T47D (cell line): ENCODE measurements at regions not wholly inside any gene's neighbourhood (a gene's known extent, or its start where the extent isn't known, plus 50 kb on each side); places are given as distances from the start of the nearest gene placed in this dataset.

Experiments used
- DNase-seq, 2 experiments: peaks; one replicate each; pipeline versions ENCODE4 v3.0.0 to v3.0.0-alpha.2; 2011 to 2012; ENCODE audit warnings: low read depth in 1 of 2, low spot score in 1 of 2
- JUND ChIP-seq: IDR thresholded peaks from 2 replicates; pipeline ENCODE4 v1.6.1; 2012; ENCODE audit warnings: low read depth
- in situ Hi-C: cut with HindIII; loops from 2 replicates; pipeline ENCODE4 v1.10.0; 2016; ENCODE audit warnings: low sequenced_read_pairs, low pct_unique_long_range_greater_than_20kb

DNA sequence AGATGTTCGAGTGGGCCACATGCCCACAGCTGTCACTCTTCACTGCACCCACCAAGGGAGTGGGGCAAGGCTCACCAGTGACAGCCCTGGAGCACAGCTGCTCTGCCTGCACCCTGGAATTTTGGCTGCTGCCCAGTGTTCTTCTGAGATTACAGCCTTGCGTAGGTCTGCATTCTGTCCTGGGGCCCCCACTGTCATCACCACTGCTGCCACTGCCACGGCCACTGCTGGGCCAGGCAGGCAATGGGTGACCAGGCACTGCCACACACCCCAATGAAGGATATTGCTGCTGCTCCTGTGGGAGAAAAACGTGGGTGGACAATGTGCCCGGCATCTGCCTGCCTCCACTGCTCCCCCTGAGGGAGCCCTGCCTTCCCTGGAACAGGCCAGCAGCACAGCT lies 1717.0 kb downstream of the TP53TG3F start:
- in situ Hi-C loops, result no loop called here
- no peak for TF ChIP-seq JUND
- DNase-seq, result no peak

DNA sequence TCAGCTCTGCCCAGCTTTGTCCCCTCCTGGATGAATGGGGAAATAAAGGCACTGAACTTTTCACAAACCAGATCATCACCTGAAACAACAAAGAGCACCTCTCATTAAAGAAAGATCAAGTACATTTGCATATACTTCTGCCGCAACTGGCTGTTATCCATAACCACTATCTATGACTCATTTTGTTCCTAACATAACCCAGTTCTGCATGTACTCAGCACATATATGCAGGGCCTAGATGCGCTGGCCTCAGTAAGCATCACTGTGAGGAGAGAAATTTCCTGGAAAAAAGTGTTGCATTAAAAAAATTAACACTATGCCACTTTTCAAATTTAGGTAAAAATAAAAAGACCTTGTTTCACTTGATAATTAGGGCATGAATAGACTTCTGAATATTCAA lies 1718.4 kb downstream of the TP53TG3F start:
- in situ Hi-C loops, result no loop called here
- TF ChIP-seq JUND, result no peak

DNA sequence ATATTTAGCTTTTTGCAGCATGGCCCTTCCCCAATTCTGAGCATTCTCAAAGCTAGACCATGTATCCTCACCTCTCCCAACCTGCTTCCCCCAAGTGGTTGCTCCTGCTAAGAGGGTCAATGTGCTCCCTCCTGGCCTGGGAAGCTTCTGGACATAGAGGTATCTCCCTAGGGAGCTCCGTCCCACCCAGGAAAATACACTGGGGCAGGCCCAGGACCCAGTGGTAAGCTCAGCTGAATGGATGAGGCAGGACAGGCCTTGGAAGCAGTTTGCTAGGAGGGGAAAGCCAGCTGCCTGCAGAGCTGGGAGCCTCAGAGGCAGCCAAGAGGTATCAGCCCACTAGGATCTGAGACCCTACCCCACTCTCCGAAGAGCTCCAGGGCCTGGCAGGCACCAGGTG lies 1721.6 kb downstream of the TP53TG3F start:
- no peak for TF ChIP-seq JUND
- no peak for DNase-seq
- in situ Hi-C loops, result no loop called here

More for the DNA sequence above, 1718.4 kb downstream of the TP53TG3F start:
- no peak for DNase-seq

DNA sequence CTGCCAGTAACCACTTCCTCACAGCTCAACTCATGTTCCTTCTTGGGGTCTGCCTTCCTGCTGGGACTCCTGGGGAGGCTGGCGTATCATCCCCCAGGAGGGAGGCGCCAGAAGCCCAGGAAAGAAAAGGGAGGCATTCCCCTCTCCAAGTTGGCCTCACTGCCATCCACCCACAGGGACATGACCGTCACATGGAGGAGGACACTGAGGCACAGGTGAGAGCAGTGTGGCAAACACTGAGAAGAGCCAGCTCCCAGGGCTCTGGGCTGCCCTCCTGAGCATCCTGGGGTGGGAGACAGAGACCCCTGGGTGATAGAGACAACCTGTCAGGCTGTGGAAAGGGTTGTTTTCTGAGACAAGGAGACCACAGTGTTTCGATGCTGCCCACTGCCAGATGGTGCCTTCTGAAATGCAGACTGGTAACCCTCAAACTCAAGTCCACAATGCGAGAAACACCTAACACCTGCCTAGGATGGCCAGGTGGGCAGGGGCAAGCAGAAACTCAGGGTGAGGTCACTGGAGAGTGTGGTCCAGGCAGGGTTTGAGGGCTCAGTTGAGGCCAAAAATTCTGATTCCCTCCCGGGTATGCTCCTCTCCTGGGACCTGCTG lies 1722.1 kb downstream of the TP53TG3F start:
- no peak for TF ChIP-seq JUND
- in situ Hi-C loops, result no loop called here
- DNase-seq, result no peak

GRCh38 chr16:35182043-35182677 lies 1722.7 kb downstream of the TP53TG3F start:
- no peak for TF ChIP-seq JUND
- in situ Hi-C loops, result no loop called here
- no peak for DNase-seq

- in situ Hi-C loops, result no loop called here
Measured at GRCh38 chr16:35182943-35183550, 1723.6 kb downstream of the TP53TG3F start.

DNA sequence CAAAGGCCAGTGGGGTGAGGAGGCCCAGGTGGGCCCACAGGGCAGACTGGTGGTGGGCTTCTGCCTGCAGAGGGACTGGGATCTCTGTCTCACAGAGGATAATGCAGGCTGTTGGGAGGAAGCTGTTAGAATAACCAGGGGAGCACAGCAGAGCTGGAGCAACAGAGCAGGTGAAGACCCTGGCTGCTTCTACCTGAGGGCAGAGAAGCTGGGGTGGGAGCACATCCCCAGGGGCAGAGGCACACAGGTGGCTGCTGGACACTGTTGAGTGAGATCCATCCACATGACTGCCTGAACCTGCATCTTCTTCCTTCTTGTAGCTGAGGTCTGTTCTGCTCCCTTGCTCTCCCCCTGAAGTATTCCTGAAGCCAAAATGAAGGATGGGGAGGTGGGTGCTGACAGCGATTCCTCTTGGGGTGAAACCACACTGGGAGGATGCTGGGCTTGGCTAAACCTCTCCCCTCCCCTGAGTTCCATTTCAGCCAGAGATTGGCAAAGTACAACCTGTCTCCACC lies 1725.0 kb downstream of the TP53TG3F start:
- in situ Hi-C loops, result no loop called here
- TF ChIP-seq JUND, result no peak
- no peak for DNase-seq

More at GRCh38 chr16:35182943-35183550, 1723.6 kb downstream of the TP53TG3F start:
- TF ChIP-seq JUND, result no peak
- DNase-seq, result no peak

DNA sequence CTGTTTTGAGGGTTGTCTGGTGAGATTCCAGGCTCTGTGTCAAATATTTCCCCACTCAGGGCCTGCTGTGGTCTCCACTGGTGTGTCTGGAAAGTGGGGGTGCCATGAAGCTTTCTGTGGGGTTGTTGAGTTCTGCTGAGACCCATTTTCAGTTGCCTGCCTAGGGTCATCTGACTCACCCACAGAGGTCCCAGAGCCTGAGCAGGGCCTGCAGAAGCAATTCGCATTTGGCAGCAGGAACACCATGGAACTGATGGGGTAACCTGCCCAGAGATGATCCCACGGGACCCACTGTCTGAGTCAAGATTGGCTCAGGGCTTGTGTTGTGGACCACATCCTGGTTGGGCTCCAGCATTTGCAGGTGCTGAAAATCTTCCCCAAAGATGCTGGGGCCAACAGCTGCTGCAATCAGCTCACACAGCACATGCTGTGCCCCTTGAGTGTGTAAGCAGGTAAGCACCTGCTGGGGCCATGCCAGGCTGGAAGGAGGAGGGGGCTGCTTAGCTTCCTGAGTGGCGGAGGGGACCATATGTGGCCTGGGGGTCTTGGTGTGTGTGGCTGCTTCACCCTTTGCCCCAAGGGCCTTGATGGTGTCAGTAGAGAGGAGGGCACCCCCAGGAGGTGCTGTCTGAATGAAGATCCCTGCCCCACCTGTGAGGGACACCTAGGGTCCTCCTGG lies 1726.1 kb downstream of the TP53TG3F start:
- no peak for DNase-seq
- no peak for TF ChIP-seq JUND
- in situ Hi-C loops, result no loop called here

GRCh38 chr16:35186045-35186759 lies 1726.8 kb downstream of the TP53TG3F start:
- no peak for TF ChIP-seq JUND
- no peak for DNase-seq
- in situ Hi-C loops, result no loop called here

- no peak for TF ChIP-seq JUND
- no peak for DNase-seq
- in situ Hi-C loops, result no loop called here
Measured at GRCh38 chr16:35187665-35188225, 1728.3 kb downstream of the TP53TG3F start.

GRCh38 chr16:35188288-35189155 lies 1729.1 kb downstream of the TP53TG3F start:
- no peak for TF ChIP-seq JUND
- in situ Hi-C loops, result no loop called here
- DNase-seq, result peak in 1 of 2 experiments; percentile 90
